Peyer's patch (tissue), 4 donors: ENCODE measurements at regions not wholly inside any gene's neighbourhood (a gene's known extent, or its start where the extent isn't known, plus 50 kb on each side); places are given as distances from the start of the nearest gene placed in this dataset.

Experiments used
- DNase-seq, 3 donors: peaks; one replicate each; pipeline ENCODE4 v3.0.0-alpha.2; 2017 to 2019
- H3K27ac ChIP-seq, 4 donors: fragments of 200-600 bp; sonication (generic); one replicate each; pipeline ENCODE4 v1.5.1; 2016 to 2019
- H3K27me3 ChIP-seq, 2 donors: fragments of 200-600 bp; sonication (generic); one replicate each; pipeline ENCODE4 v1.5.1; 2019
- H3K36me3 ChIP-seq, 3 donors: fragments of 200-600 bp; sonication (generic); one replicate each; pipeline ENCODE4 v1.5.1; 2016 to 2019
- H3K4me1 ChIP-seq, 4 donors: fragments of 200-600 bp; sonication (generic); one replicate each; pipeline ENCODE4 v1.5.1; 2016 to 2019
- H3K4me3 ChIP-seq, 4 donors: fragments of 200-600 bp; sonication (generic); 1 replicate in 3 of 4; 2 replicates in 1 of 4; pipeline ENCODE4 v1.5.1; 2016 to 2019; ENCODE audit warnings: mild to moderate bottlenecking in 1 of 4
- H3K9me3 ChIP-seq, 4 donors: fragments of 200-600 bp; sonication (generic); one replicate each; pipeline ENCODE4 v1.5.1; 2016 to 2019; ENCODE audit warnings: mild to moderate bottlenecking in 1 of 4
- POLR2A ChIP-seq, 2 donors: fragments of 450-650 bp; IDR thresholded peaks; one replicate each; pipeline ENCODE4 v1.5.1; 2017; ENCODE audit warnings: antibody characterized with exemption in 2 of 2, mild to moderate bottlenecking in 2 of 2, moderate library complexity in 2 of 2
- TF ChIP-seq, protein P1 (sequence below), 6 experiments: fragments of 450-650 bp in 4 of 6; fragments of 200-600 bp in 2 of 6; sonication (generic) in 1 of 6; IDR thresholded peaks; one replicate each; pipeline ENCODE4 v1.5.1; 2017 to 2019; ENCODE audit warnings: antibody characterized with exemption in 6 of 6, mild to moderate bottlenecking in 3 of 6, moderate library complexity in 1 of 6

- no peak for TF ChIP-seq POLR2A (IDR thresholded peaks at IDR 0.05)
- TF ChIP-seq, protein P1, sequence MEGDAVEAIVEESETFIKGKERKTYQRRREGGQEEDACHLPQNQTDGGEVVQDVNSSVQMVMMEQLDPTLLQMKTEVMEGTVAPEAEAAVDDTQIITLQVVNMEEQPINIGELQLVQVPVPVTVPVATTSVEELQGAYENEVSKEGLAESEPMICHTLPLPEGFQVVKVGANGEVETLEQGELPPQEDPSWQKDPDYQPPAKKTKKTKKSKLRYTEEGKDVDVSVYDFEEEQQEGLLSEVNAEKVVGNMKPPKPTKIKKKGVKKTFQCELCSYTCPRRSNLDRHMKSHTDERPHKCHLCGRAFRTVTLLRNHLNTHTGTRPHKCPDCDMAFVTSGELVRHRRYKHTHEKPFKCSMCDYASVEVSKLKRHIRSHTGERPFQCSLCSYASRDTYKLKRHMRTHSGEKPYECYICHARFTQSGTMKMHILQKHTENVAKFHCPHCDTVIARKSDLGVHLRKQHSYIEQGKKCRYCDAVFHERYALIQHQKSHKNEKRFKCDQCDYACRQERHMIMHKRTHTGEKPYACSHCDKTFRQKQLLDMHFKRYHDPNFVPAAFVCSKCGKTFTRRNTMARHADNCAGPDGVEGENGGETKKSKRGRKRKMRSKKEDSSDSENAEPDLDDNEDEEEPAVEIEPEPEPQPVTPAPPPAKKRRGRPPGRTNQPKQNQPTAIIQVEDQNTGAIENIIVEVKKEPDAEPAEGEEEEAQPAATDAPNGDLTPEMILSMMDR (IDR thresholded peaks at IDR 0.05): no peak
- no peak overlapping the region for H3K4me3 ChIP-seq
- peak in 1 of 3 donors; percentile 24 for DNase-seq
Measured at GRCh38 chr22:49543876-49544275, 283.8 kb downstream of the BRD1 start.

DNA sequence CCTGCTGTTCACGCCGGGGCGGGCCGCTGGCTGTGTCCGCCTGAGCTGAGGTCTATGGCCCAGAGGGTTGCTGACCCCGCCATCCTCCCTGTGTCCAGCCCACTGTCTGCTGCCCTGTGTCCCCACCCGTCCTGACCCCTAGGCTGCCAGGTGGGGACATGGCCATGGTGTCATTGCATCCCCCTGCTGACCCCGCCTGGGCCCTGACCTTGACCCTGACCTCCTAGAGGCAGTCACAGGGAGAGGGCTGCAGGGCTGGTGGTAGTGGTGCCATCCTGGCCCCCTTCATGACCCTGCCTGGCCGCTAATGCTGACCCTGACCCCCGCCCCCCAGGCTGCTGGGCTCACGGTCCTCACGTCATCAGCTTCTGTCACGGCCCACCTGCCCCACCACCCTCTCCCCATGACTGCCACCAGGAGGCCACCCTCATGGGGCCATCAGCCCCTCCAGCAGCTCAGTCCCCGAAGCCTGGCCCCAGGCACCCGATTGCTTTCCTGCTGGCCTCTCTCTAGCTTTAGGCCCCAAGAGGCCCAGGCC lies 285.9 kb downstream of the BRD1 start:
- DNase-seq: peak in 2 of 3 donors; percentile 23 to 39
- Histone ChIP-seq H3K4me3 (no peak overlapping the region), H3K27me3 (no peaks in the 10 kb centered on the region), H3K4me1 (no peaks in the 10 kb centered on the region), H3K36me3 (no peaks in the 10 kb centered on the region), H3K27ac (no peak overlapping the region), H3K9me3 (no peaks in the 10 kb centered on the region)
- no peak for TF ChIP-seq POLR2A (IDR thresholded peaks at IDR 0.05)
- TF ChIP-seq, protein P1 (IDR thresholded peaks at IDR 0.05): no peak

More at GRCh38 chr22:49543876-49544275, 283.8 kb downstream of the BRD1 start:
- H3K4me1 ChIP-seq: no peaks in the 10 kb centered on the region
- no peaks in the 10 kb centered on the region for H3K36me3 ChIP-seq
- no peaks in the 10 kb centered on the region for H3K27me3 ChIP-seq
- no peaks in the 10 kb centered on the region for H3K9me3 ChIP-seq
- H3K27ac ChIP-seq: no peak overlapping the region

DNA sequence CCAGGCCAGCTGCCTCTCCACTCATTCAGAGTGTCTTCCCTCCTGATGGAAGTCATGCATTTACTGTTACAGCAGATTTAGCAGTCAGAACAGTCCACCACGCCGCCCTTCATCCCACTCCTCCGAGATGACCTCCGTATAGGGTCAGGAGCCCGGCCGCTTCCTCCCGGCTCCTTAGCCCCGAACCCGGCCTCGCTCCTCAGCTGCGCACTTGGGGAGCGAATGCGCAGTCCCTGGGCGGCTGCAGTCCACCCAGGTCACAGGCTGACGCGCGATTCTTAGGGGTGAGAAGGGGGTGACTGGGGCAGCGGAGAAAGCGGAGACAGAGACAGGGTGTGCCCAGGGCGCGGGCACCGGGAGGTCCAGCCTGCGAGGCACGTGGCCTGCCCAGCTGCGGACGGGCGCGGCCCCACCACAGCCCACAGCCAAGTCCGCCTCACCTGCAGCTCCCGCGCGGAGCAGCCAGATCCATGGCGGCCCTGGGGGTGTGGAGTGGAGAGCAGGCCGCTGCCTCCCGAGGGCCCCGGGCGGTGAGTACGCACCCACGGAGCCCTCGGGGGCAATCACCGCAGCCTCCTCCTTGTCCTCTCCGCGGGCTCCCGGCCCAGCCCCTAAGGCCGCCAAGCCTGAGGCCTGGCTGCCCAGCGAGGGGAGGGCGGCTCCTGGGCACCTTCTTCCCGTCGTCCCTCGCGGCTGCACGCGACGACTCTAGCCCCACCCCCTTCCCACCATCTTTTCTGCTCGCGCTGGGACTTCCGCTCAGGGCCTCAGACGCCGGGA lies 286.6 kb downstream of the BRD1 start:
- Histone ChIP-seq H3K9me3 (no peaks in the 10 kb centered on the region), H3K4me3 (no peak overlapping the region), H3K27ac (no peak overlapping the region), H3K36me3 (no peaks in the 10 kb centered on the region), H3K4me1 (no peaks in the 10 kb centered on the region), H3K27me3 (no peaks in the 10 kb centered on the region)
- no peak for TF ChIP-seq POLR2A (IDR thresholded peaks at IDR 0.05)
- TF ChIP-seq, protein P1 (IDR thresholded peaks at IDR 0.05): no peak
- peak in 2 of 3 donors; percentile 28 to 35 for DNase-seq

DNA sequence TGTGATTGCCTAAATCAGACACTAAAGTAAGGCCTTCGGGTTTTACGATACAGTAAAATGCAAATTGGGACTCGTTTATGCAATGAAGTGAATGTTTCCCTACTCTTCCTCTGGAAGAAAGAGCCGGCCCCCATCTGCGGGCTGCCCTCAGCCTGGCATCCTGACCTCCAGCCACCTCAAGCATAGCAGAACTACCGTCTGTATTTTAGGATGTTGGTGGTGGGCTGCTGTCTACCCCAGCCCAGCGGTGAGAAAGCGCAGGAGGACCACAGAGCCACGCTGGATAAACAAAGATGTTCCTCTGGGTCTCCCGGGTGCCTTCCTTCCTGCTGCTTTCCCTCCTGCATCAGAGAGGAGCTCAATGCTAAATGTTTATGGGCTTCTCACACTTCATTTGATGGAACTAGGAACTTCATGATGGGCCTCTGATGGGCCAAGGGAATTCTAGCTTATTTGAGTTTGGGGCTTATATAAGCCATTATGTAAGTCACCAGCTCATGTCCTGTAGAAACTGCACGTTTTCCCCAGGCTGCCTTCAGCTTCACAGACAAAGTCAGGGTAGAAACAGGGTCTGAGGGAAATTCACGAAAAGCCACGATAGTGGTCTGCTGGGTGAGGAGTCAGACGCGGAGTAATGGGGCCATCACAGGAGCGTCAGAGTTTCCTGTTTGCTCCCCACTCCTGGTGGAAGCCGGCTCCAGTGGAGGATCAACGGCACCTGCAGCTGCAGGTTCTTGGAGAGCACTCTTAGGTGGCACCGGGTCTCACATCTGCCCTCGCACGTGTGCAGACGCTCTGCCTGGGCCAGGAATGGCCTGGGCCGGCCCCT lies 287.4 kb downstream of the BRD1 start:
- DNase-seq: peak in 1 of 3 donors; percentile 13
- Histone ChIP-seq H3K4me1 (no peaks in the 10 kb centered on the region), H3K27ac (no peak overlapping the region), H3K4me3 (no peak overlapping the region), H3K36me3 (no peaks in the 10 kb centered on the region), H3K27me3 (no peaks in the 10 kb centered on the region), H3K9me3 (no peaks in the 10 kb centered on the region)
- TF ChIP-seq, protein P1 (IDR thresholded peaks at IDR 0.05): no peak
- no peak for TF ChIP-seq POLR2A (IDR thresholded peaks at IDR 0.05)

GRCh38 chr22:49538006-49538405 lies 289.7 kb downstream of the BRD1 start:
- H3K4me3 ChIP-seq: no peak overlapping the region
- no peak for DNase-seq
- TF ChIP-seq, protein P1 (IDR thresholded peaks at IDR 0.05): no peak
- TF ChIP-seq POLR2A (IDR thresholded peaks at IDR 0.05): no peak
- no peaks in the 10 kb centered on the region for H3K4me1 ChIP-seq
- no peak overlapping the region for H3K27ac ChIP-seq
- no peaks in the 10 kb centered on the region for H3K9me3 ChIP-seq
- H3K36me3 ChIP-seq: no peaks in the 10 kb centered on the region
- H3K27me3 ChIP-seq: no peaks in the 10 kb centered on the region
